GM18867 (cell line): ENCODE measurements at regions not wholly inside any gene's neighbourhood (a gene's known extent, or its start where the extent isn't known, plus 50 kb on each side); places are given as distances from the start of the nearest gene placed in this dataset.
"Not testable (repeated sequence)": the region's sequence is repeated elsewhere in the genome, so short reads cannot be mapped to it uniquely, and the experiment has no call there.

Experiments used
- ATAC-seq: cut with Tn5 transposase; IDR thresholded peaks from one replicate; pipeline ENCODE4 v1.9.1; 2021; ENCODE audit warnings: mild to moderate bottlenecking, moderate library complexity; ENCODE audit not compliant: unreplicated experiment

GRCh38 chr11:114928260-114928870 lies 250.0 kb downstream of the NXPE2 start:
- no peak for ATAC-seq

- ATAC-seq, result no peak
Measured at GRCh38 chr11:114929351-114930000, 251.1 kb downstream of the NXPE2 start.

GRCh38 chr11:114938799-114939198 lies 260.5 kb downstream of the NXPE2 start:
- no peak for ATAC-seq

- ATAC-seq, result no peak
Measured at GRCh38 chr11:114942207-114942606, 263.9 kb downstream of the NXPE2 start.

GRCh38 chr11:114949614-114950351 lies 271.5 kb downstream of the NXPE2 start:
- no peak for ATAC-seq

- ATAC-seq, result no peak
Measured at GRCh38 chr11:114953039-114953438, 274.7 kb downstream of the NXPE2 start.

GRCh38 chr11:114955923-114956322 lies 277.6 kb downstream of the NXPE2 start:
- no peak for ATAC-seq

- ATAC-seq, result no peak
Measured at GRCh38 chr11:114956566-114956965, 278.2 kb downstream of the NXPE2 start.

- ATAC-seq, result no peak
Measured at GRCh38 chr11:114959953-114960505, 281.7 kb downstream of the NXPE2 start.

- not testable (repeated sequence) for ATAC-seq
Measured at GRCh38 chr11:114960819-114961218, 282.5 kb downstream of the NXPE2 start.

- no peak for ATAC-seq
Measured at GRCh38 chr11:114964676-114965214, 286.4 kb downstream of the NXPE2 start.

- ATAC-seq, result no peak
Measured at GRCh38 chr11:114970927-114971645, 292.8 kb downstream of the NXPE2 start.

GRCh38 chr11:114972105-114972504 lies 293.8 kb downstream of the NXPE2 start:
- no peak for ATAC-seq

GRCh38 chr11:114977651-114978050 lies 299.3 kb downstream of the NXPE2 start:
- no peak for ATAC-seq

- ATAC-seq, result no peak
Measured at GRCh38 chr11:114982141-114982540, 303.8 kb downstream of the NXPE2 start.

GRCh38 chr11:114984611-114985163 lies 306.4 kb downstream of the NXPE2 start:
- no peak for ATAC-seq

GRCh38 chr11:114986365-114986764 lies 308.0 kb downstream of the NXPE2 start:
- no peak for ATAC-seq

GRCh38 chr11:114987186-114987760 lies 308.9 kb downstream of the NXPE2 start:
- ATAC-seq, result no peak

GRCh38 chr11:114988644-114989043 lies 310.3 kb downstream of the NXPE2 start:
- ATAC-seq, result no peak

GRCh38 chr11:114989536-114989935 lies 311.2 kb downstream of the NXPE2 start:
- no peak for ATAC-seq
